ENCODE measurements at regions not wholly inside any gene's neighbourhood (a gene's known extent, or its start where the extent isn't known, plus 50 kb on each side); places are given as distances from the start of the nearest gene placed in this dataset.
"Not testable (repeated sequence)": the region's sequence is repeated elsewhere in the genome, so short reads cannot be mapped to it uniquely, and the experiment has no call there.

DNA sequence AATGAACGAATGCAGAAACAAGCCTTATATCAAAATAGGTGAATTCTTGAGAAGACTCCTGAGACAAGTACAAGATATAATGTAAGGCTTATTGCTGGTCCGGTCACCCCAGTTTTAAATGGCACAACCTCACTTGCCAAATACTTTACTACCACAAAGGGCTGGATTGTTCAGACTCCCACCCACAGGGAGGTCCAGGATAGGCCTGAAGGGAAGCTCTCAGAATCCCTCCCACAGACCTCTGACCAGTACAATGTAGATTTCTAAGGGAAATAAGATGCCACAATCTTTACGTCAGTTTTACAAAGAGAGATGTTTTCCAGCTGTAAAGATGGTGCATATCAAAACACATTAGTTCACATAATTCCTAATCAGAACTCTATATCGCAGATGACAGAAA lies 577.7 kb upstream of the ADAMTS9 start:
- Histone ChIP-seq H3K4me3 (ENCODE audit: extremely low read depth, insufficient read depth, low read length, poor library complexity, severe bottlenecking) (no peak overlapping the region), H3K9me3 (ENCODE audit: control insufficient read depth, low read length) (no peaks in the 10 kb centered on the region), H3K27ac (ENCODE audit: low read depth, low read length, severe bottlenecking) (no peak overlapping the region), H3K4me1 (ENCODE audit: control insufficient read depth, insufficient read depth, low read length, poor library complexity, severe bottlenecking) (peaks cover 5% of the 10 kb centered on the region), H3K36me3 (ENCODE audit: control insufficient read depth, insufficient read depth, low read length) (no peaks in the 10 kb centered on the region)
- WGBS, 2 experiments (ENCODE audit: insufficient coverage in 2 of 2): 92% methylated on average over 2 of the region's 4 CpGs; no CpG with 5 or more reads in 1 of the 2 experiments

DNA sequence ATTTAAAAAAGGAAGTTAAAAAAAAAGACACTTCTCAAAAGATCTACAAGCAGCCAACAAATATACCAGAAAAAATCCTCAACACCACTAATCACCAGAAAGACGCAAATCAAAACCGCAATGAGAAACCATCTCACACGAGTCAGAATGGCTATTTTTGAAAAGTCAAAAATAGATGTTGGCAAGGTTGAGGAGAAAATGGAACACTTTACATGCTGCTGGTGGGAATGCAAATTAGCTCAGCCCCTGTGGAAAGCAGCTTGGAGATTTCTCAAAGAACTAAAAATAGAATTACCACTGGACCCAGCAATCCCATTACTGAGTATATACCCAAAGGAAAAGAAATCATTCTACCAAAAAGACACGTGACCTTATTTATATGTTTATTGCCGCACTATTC lies 574.7 kb upstream of the ADAMTS9 start:
- Histone ChIP-seq H3K9me3 (ENCODE audit: control insufficient read depth, low read length) (no peaks in the 10 kb centered on the region), H3K27ac (ENCODE audit: low read depth, low read length, severe bottlenecking) (no peak overlapping the region), H3K4me3 (ENCODE audit: extremely low read depth, insufficient read depth, low read length, poor library complexity, severe bottlenecking) (no peak overlapping the region), H3K36me3 (ENCODE audit: control insufficient read depth, insufficient read depth, low read length) (no peaks in the 10 kb centered on the region), H3K4me1 (ENCODE audit: control insufficient read depth, insufficient read depth, low read length, poor library complexity, severe bottlenecking) (peaks cover 5% of the 10 kb centered on the region)
- WGBS, 2 experiments (ENCODE audit: insufficient coverage in 2 of 2): no CpG with 5 or more reads among the region's 5 CpGs

DNA sequence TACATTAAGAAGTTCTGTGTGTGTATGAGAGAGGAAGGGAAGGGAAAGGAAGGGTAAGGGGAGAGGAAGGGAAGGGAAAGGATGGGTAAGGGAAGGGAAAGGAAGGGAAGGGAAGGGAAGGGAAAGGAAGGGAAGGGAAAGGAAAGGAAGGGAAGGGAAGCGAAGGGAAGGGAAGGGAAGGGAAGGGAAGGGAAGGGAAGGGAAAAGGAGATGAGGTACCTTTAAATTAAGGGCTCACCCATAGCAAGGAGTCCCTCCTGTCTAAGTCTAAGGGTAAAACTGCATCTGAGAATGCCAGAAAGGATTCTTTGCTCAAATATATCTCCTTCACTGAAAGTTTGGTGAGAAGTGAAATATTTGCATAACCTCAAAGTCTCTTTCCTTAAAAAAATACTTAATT lies 572.1 kb upstream of the ADAMTS9 start:
- Histone ChIP-seq H3K4me3 (ENCODE audit: extremely low read depth, insufficient read depth, low read length, poor library complexity, severe bottlenecking) (no peak overlapping the region), H3K27ac (ENCODE audit: low read depth, low read length, severe bottlenecking) (no peak overlapping the region), H3K4me1 (ENCODE audit: control insufficient read depth, insufficient read depth, low read length, poor library complexity, severe bottlenecking) (no peaks in the 10 kb centered on the region), H3K9me3 (ENCODE audit: control insufficient read depth, low read length) (no peaks in the 10 kb centered on the region), H3K36me3 (ENCODE audit: control insufficient read depth, insufficient read depth, low read length) (no peaks in the 10 kb centered on the region)
- 83% methylated on average over 1 of the region's 1 CpG; no CpG with 5 or more reads in 1 of the 2 experiments for WGBS, 2 experiments (ENCODE audit: insufficient coverage in 2 of 2)

DNA sequence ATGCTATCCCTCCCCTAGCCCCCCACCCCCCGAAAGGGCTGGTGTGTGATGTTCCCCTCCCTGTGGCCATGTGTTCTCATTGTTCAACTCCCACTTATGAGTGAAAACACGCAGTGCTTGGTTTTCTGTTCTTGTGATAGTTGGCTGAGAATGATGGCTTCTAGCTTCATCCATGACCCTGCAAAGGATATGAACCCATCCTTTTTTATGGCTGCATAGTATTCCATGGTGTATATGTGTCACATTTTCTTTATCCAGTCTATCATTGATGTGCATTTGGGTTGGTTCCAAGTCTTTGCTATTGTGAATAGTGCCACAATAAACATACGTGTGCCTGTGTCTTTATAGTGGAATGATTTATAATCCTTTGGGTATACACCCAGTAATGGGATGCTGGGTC lies 565.1 kb upstream of the ADAMTS9 start:
- not testable (repeated sequence) for H3K36me3 ChIP-seq (ENCODE audit: control insufficient read depth, insufficient read depth, low read length); H3K27ac ChIP-seq (ENCODE audit: low read depth, low read length, severe bottlenecking); H3K9me3 ChIP-seq (ENCODE audit: control insufficient read depth, low read length); H3K4me3 ChIP-seq (ENCODE audit: extremely low read depth, insufficient read depth, low read length, poor library complexity, severe bottlenecking); H3K4me1 ChIP-seq (ENCODE audit: control insufficient read depth, insufficient read depth, low read length, poor library complexity, severe bottlenecking)
- WGBS, 2 experiments (ENCODE audit: insufficient coverage in 2 of 2): 100% methylated on average over 1 of the region's 3 CpGs; no CpG with 5 or more reads in 1 of the 2 experiments

DNA sequence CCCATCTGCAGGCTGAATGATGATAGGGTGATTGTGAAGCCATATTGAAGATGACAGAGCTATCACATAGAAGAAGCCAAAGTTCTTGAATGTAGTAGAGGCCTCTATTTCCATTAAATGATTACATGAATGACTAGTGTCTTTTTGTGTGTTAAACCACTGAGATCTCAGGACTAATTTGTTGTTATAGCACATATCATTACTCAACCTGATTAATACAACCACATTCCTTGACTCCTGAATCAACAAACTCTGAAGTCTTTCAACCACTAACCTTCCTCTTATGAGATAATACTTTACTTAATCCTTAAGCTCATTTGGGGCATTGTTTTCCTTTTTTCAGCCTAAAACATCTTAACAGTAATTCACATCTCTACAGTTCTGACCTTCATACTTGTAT lies 564.5 kb upstream of the ADAMTS9 start:
- no peaks in the 10 kb centered on the region for H3K9me3 ChIP-seq (ENCODE audit: control insufficient read depth, low read length)
- no peaks in the 10 kb centered on the region for H3K36me3 ChIP-seq (ENCODE audit: control insufficient read depth, insufficient read depth, low read length)
- no peak overlapping the region for H3K27ac ChIP-seq (ENCODE audit: low read depth, low read length, severe bottlenecking)
- H3K4me1 ChIP-seq (ENCODE audit: control insufficient read depth, insufficient read depth, low read length, poor library complexity, severe bottlenecking): no peaks in the 10 kb centered on the region
- H3K4me3 ChIP-seq (ENCODE audit: extremely low read depth, insufficient read depth, low read length, poor library complexity, severe bottlenecking): no peak overlapping the region

DNA sequence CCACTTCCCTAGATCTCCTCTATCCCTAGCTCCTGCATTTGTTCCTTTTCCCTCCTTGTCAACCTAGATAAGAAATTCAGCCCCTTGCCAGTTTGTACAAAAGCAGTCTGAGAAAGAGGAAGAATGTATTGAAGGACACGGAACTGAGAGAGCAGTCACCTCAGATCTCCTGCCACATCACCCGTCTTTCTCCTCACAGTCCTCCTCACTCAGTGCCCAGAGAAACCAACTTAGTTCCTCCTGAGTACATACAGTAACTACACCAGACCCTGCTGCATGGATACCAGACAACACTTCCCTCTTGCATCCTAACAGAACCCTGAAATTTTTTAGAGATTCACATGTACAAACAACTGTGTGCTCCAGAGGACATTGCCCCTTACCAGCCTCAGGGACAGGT lies 563.6 kb upstream of the ADAMTS9 start:
- 90% methylated on average over 1 of the region's 2 CpGs; no CpG with 5 or more reads in 1 of the 2 experiments for WGBS, 2 experiments (ENCODE audit: insufficient coverage in 2 of 2)
- no peak overlapping the region for H3K4me3 ChIP-seq (ENCODE audit: extremely low read depth, insufficient read depth, low read length, poor library complexity, severe bottlenecking)
- H3K27ac ChIP-seq (ENCODE audit: low read depth, low read length, severe bottlenecking): no peak overlapping the region
- H3K4me1 ChIP-seq (ENCODE audit: control insufficient read depth, insufficient read depth, low read length, poor library complexity, severe bottlenecking): peaks cover 3% of the 10 kb centered on the region
- no peaks in the 10 kb centered on the region for H3K9me3 ChIP-seq (ENCODE audit: control insufficient read depth, low read length)
- no peaks in the 10 kb centered on the region for H3K36me3 ChIP-seq (ENCODE audit: control insufficient read depth, insufficient read depth, low read length)

DNA sequence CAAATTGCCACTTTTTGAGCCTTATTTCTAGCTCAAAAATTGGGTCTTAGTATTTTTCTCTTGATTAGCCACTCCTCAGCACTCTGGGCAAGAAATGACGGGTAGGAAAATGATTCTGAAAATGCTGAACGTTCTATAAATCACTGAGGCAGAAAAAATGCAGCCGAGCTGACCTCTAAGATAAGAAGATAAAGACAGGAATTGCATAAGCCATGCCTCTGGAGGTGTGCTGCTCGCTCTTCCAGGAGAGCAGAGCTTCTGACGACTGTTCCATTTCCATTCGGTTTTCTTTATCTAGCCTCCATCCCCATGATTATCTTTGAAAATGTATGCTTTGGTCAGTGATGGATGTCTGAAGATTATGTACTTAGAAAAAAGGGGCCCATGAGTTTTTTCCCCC lies 558.8 kb upstream of the ADAMTS9 start:
- WGBS, 2 experiments (ENCODE audit: insufficient coverage in 2 of 2): 82 to 86% methylated on average over 4 of the region's 6 CpGs
- H3K4me3 ChIP-seq (ENCODE audit: extremely low read depth, insufficient read depth, low read length, poor library complexity, severe bottlenecking): no peak overlapping the region
- no peaks in the 10 kb centered on the region for H3K36me3 ChIP-seq (ENCODE audit: control insufficient read depth, insufficient read depth, low read length)
- H3K27ac ChIP-seq (ENCODE audit: low read depth, low read length, severe bottlenecking): no peak overlapping the region
- H3K4me1 ChIP-seq (ENCODE audit: control insufficient read depth, insufficient read depth, low read length, poor library complexity, severe bottlenecking): peaks cover 6% of the 10 kb centered on the region
- no peaks in the 10 kb centered on the region for H3K9me3 ChIP-seq (ENCODE audit: control insufficient read depth, low read length)

DNA sequence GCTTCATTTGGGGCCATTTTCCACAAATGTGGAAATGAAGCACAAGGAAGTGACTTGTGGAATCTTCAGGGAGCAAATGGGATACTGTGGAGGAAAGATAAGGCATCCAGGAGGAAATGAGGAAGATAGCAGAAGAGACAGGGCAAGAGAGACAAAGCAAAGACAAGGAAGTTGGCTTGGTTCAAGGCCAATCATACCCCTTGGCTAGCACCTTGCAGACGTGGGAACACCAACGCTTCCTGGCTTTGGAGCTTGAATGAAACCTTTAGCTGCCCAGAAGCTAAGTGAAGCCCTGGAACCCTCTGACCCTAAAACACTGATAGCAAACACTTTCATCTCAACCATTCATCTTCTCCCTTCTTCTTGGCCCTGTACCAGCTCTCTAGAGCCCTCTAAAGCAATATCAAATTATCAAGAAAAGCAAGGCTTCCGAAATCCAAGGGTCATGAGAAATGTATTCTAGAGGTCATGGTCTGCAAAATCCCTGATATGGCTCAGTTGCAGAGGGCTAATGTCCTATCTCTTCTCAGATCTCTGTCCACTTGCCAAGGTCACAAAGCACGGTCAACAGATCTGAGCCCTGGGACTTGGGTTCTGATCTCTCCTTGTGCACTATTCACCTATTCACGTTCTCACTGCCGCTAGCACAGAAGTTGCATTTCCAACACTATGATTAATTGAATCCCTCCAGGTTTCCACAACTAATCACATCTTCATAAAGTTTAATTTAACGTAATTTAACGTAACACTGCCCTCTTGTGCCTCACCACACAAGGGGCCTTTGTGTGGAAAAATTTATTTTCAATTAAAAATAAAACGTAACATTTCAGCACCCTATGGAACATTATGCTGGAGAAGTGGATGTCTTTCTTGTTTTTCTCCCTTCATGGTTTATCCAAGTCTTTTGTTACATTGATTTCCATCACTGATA lies 557.6 kb upstream of the ADAMTS9 start:
- no peaks in the 10 kb centered on the region for H3K36me3 ChIP-seq (ENCODE audit: control insufficient read depth, insufficient read depth, low read length)
- no peak overlapping the region for H3K4me3 ChIP-seq (ENCODE audit: extremely low read depth, insufficient read depth, low read length, poor library complexity, severe bottlenecking)
- 89 to 98% methylated on average over 5 to 6 of the region's 9 CpGs for WGBS, 2 experiments (ENCODE audit: insufficient coverage in 2 of 2)
- H3K9me3 ChIP-seq (ENCODE audit: control insufficient read depth, low read length): no peaks in the 10 kb centered on the region
- no peak overlapping the region for H3K27ac ChIP-seq (ENCODE audit: low read depth, low read length, severe bottlenecking)
- H3K4me1 ChIP-seq (ENCODE audit: control insufficient read depth, insufficient read depth, low read length, poor library complexity, severe bottlenecking): peaks cover 6% of the 10 kb centered on the region

DNA sequence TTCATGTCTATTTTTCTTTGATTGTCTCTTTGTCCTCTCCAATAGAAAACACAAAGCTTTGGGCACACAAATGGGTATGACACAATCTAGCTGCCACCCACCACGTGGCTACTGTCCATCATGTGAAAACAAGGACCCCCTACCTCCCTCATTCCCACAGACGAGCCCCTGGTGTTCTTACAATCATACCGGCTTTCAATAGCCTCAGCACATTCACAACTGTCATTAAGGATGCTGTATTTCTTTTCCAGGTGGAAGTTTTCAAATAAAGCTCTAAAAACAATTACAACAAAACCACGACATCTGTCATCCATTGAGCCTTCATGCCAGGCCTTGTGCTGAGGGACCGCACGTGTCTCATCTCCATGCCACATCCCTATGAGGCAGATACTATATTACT lies 552.6 kb upstream of the ADAMTS9 start:
- no peak overlapping the region for H3K27ac ChIP-seq (ENCODE audit: low read depth, low read length, severe bottlenecking)
- H3K4me3 ChIP-seq (ENCODE audit: extremely low read depth, insufficient read depth, low read length, poor library complexity, severe bottlenecking): no peak overlapping the region
- H3K9me3 ChIP-seq (ENCODE audit: control insufficient read depth, low read length): peaks cover 6% of the 10 kb centered on the region
- 92 to 93% methylated on average over 2 to 3 of the region's 6 CpGs for WGBS, 2 experiments (ENCODE audit: insufficient coverage in 2 of 2)
- H3K4me1 ChIP-seq (ENCODE audit: control insufficient read depth, insufficient read depth, low read length, poor library complexity, severe bottlenecking): no peaks in the 10 kb centered on the region
- H3K36me3 ChIP-seq (ENCODE audit: control insufficient read depth, insufficient read depth, low read length): no peaks in the 10 kb centered on the region

DNA sequence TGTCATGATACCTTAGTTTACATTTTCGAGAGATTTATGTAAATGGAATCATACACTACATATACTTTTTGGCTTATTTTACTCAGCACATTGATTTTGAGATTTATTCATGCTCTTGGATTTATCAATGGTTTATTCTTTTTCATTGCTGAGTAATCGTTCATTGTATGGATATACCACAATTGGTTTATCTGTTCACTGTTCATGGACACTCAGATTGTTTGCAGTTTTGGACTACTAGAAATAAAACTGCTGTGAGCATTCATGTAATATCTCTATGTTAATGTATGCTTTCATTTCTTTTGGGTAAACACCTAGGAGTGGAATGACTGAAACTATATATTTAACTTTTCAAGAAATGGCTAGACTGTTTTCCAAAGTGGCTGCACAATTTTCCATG lies 550.9 kb upstream of the ADAMTS9 start:
- no peaks in the 10 kb centered on the region for H3K36me3 ChIP-seq (ENCODE audit: control insufficient read depth, insufficient read depth, low read length)
- H3K9me3 ChIP-seq (ENCODE audit: control insufficient read depth, low read length): peaks cover 6% of the 10 kb centered on the region
- H3K4me1 ChIP-seq (ENCODE audit: control insufficient read depth, insufficient read depth, low read length, poor library complexity, severe bottlenecking): no peaks in the 10 kb centered on the region
- no peak overlapping the region for H3K27ac ChIP-seq (ENCODE audit: low read depth, low read length, severe bottlenecking)
- H3K4me3 ChIP-seq (ENCODE audit: extremely low read depth, insufficient read depth, low read length, poor library complexity, severe bottlenecking): no peak overlapping the region
- 100% methylated on average over 1 of the region's 2 CpGs for WGBS, 2 experiments (ENCODE audit: insufficient coverage in 2 of 2)

DNA sequence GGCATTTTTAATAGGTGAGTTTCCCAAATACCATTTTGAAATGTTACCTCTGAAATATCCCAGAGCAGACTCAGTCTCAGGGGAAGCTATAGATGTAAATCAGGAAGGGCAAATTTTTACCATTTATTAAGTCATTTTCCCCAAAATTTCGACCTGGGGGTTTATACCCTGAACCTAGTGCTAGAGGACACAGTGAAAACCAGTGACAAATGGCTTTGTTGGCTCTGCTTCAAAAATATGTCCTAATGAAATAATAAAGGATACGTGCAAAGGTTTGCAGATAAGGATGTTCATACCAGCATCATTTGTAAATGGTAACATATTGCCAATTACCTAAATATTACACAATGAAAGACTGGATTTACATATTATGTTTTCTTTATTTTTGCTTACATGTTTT lies 546.7 kb upstream of the ADAMTS9 start:
- Histone ChIP-seq H3K9me3 (ENCODE audit: control insufficient read depth, low read length) (peaks cover 6% of the 10 kb centered on the region), H3K36me3 (ENCODE audit: control insufficient read depth, insufficient read depth, low read length) (no peaks in the 10 kb centered on the region), H3K4me3 (ENCODE audit: extremely low read depth, insufficient read depth, low read length, poor library complexity, severe bottlenecking) (no peak overlapping the region), H3K27ac (ENCODE audit: low read depth, low read length, severe bottlenecking) (no peak overlapping the region), H3K4me1 (ENCODE audit: control insufficient read depth, insufficient read depth, low read length, poor library complexity, severe bottlenecking) (peaks cover 3% of the 10 kb centered on the region)
- WGBS, 2 experiments (ENCODE audit: insufficient coverage in 2 of 2): no CpG with 5 or more reads among the region's 2 CpGs
